T-helper 2 cell treated with Interferon-gamma antibody and Interleukin-4, amounts not matched to agents 5 μg/mL and 100 μg/mL, for 36 hours (primary cell): ENCODE measurements at regions not wholly inside any gene's neighbourhood (a gene's known extent, or its start where the extent isn't known, plus 50 kb on each side); places are given as distances from the start of the nearest gene placed in this dataset.
"Not testable (repeated sequence)": the region's sequence is repeated elsewhere in the genome, so short reads cannot be mapped to it uniquely, and the experiment has no call there.

Experiments
- DNase-seq: peaks from one replicate; pipeline ENCODE4 v3.0.0; 2021; ENCODE audit warnings: low spot score
- H3K27ac Mint-ChIP-seq: one replicate; pipeline ENCODE4 v1.8.0; 2021; ENCODE audit warnings: mild to moderate bottlenecking, mixed read lengths
- H3K27me3 Mint-ChIP-seq: one replicate; pipeline ENCODE4 v1.8.0; 2021; ENCODE audit warnings: low read depth, mixed read lengths
- H3K36me3 Mint-ChIP-seq: one replicate; pipeline ENCODE4 v1.8.0; 2021; ENCODE audit warnings: low read depth, mixed read lengths
- H3K4me1 Mint-ChIP-seq: one replicate; pipeline ENCODE4 v1.8.0; 2021; ENCODE audit warnings: low read depth, mixed read lengths
- H3K4me3 Mint-ChIP-seq: one replicate; pipeline ENCODE4 v1.8.0; 2022; ENCODE audit warnings: mild to moderate bottlenecking, moderate library complexity, mixed read lengths
- H3K9me3 Mint-ChIP-seq: one replicate; pipeline ENCODE4 v1.8.0; 2021; ENCODE audit warnings: mixed read lengths

GRCh38 chr18:76622651-76623050, 127.6 kb upstream of the ZNF516 start:
- Mint-ChIP-seq H3K9me3 (no peaks in the 10 kb centered on the region), H3K36me3 (no peaks in the 10 kb centered on the region), H3K4me3 (no peak overlapping the region), H3K27ac (no peak overlapping the region), H3K4me1 (peaks cover 6% of the 10 kb centered on the region), H3K27me3 (peaks cover 44% of the 10 kb centered on the region)
- no peak for DNase-seq

DNA sequence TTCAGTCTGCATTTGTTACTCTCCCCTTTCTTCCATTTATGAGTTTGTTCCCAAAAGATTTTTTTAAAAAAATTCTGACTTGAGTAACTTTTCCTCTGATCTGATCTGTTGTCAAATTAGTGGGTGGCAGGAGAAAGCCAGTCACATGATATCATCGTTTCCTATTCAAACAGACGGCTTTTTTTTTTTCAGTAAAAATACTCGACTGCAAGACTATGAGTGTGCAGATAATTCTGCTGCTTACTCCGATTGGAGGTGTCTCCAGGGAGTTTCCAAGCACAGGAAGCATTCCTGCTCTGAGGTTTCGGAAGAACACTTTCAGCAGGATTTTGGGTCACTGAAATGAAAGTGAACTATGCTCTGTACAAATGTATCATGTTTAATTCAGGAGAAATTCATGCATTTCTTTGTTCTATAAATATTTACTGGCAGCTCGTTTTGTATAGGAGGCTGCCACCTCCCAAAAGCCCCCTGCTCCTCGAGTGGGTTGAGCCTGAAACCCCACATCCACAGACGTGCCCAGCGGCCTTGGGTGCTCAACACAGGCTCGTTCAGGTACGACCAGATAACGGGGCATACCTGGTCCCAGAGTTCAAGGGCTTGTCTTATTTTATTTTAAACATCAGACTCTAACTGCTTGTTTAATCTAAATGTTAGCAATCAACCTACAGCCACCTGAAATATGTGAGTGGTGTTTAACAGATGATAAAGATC, 126.9 kb upstream of the ZNF516 start:
- H3K4me1 Mint-ChIP-seq, result peaks cover 6% of the 10 kb centered on the region
- H3K27me3 Mint-ChIP-seq, result peaks cover 45% of the 10 kb centered on the region
- no peaks in the 10 kb centered on the region for H3K9me3 Mint-ChIP-seq
- H3K4me3 Mint-ChIP-seq, result no peak overlapping the region
- no peak overlapping the region for H3K27ac Mint-ChIP-seq
- no peaks in the 10 kb centered on the region for H3K36me3 Mint-ChIP-seq
- DNase-seq, result no peak

- no peak for DNase-seq
- H3K4me3 Mint-ChIP-seq, result no peak overlapping the region
- H3K36me3 Mint-ChIP-seq, result no peaks in the 10 kb centered on the region
- H3K9me3 Mint-ChIP-seq, result no peaks in the 10 kb centered on the region
- H3K27me3 Mint-ChIP-seq, result peaks cover 45% of the 10 kb centered on the region
- peaks cover 6% of the 10 kb centered on the region for H3K4me1 Mint-ChIP-seq
- H3K27ac Mint-ChIP-seq, result no peak overlapping the region
Observed at GRCh38 chr18:76621226-76621625, 126.2 kb upstream of the ZNF516 start.

DNA sequence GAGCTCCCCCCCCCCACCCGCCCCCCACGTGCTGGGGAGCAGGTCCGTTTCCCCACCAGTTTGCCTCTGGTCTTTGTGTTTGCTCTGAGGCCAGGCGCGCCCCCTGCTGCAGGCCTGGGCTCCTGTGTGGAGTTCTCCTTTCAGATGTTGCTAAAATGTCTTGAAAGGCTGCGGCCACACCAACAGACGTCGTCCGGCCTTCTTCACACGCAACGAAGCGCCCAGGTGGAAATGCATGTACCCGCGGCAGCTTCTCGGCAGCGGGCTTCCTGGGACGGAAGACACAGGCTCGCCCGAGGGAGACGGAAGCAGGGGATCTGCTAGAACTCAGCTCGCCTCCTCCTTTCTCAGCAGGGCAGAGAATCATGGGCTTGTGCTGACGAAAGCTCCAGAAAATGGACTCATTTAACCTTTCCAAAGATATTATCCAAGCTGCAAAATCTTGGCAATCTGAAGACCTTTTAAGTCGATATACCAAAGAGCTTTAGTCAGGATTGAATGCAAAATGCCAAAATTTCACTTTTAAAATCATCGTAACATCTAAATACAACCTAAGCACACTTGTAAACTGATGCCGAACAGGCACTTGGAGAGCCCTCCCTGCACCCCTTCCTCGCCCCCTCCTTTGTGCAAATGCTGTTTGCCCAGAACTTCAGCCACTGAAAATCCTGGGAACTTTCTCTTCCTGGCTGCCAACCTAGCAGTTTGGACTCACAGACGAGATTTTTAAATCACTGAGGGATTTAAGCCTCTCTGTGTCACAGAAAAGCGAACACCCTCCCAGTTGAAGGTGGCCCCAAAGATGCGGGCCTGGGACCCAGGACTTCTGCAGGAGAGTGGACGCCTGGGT, 125.5 kb upstream of the ZNF516 start:
- Mint-ChIP-seq H3K4me3 (peak overlapping the region; percentile 39), H3K27ac (peak overlapping the region; percentile 26), H3K9me3 (no peaks in the 10 kb centered on the region), H3K4me1 (peaks cover 6% of the 10 kb centered on the region), H3K27me3 (peaks cover 45% of the 10 kb centered on the region), H3K36me3 (no peaks in the 10 kb centered on the region)
- peak; percentile 6 for DNase-seq

DNA sequence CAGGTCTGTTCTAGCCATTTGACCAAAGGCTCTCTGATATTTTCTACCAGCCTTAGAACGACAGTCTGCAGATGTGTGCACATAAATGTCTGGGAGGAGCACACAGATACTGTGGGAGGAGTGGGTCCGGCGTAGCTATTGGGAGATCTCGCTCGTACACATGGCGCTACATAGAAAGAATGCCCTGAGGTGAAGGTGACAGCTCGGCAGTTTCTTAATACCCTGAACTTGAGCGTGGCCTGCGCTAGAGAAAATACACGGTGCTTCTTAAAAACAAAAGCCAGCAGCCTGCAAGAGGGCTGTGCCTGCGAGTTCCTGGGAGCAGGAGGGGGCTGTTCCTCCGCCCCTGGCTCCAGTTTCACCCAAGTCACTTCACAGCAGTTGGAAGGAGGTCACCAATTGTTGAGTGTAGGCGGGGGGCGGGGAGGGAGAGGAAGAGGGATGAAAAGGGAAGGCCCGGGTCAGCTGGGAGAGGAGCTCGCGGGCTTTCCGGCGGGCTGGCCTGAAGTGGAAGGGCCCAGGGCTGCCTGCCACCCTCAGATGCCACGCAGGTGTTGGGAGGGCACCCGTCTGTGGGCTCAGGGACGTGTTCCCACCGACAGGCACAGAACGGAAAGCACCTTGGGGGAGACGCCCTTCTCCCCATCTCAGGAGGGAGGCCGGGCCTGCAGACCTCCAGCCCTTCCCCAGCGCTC, 124.7 kb upstream of the ZNF516 start:
- DNase-seq, result no peak
- no peaks in the 10 kb centered on the region for H3K9me3 Mint-ChIP-seq
- H3K27me3 Mint-ChIP-seq, result peaks cover 45% of the 10 kb centered on the region
- no peaks in the 10 kb centered on the region for H3K36me3 Mint-ChIP-seq
- H3K4me1 Mint-ChIP-seq, result peaks cover 6% of the 10 kb centered on the region
- H3K4me3 Mint-ChIP-seq, result peak overlapping the region; percentile 36
- no peak overlapping the region for H3K27ac Mint-ChIP-seq

DNA sequence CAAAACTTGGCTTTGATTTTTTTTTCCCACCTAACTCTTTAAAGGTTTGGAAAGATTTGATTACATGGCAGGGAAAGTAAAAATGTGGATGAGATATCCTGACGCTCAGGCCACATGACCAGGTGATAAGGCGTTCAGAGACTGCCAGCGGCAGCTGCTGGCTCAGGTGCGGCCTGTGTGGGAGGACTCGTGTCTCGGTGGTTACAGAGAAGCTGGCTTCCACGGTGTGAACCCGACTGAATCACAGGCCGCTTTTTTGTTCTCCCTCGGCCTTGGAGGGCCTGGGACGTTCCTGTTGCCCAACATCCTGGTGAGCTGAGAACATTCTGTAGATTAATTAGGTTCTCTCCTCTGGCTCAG, 124.2 kb upstream of the ZNF516 start:
- Mint-ChIP-seq H3K4me3 (no peak overlapping the region), H3K27ac (no peak overlapping the region), H3K4me1 (peaks cover 6% of the 10 kb centered on the region), H3K36me3 (no peaks in the 10 kb centered on the region), H3K9me3 (no peaks in the 10 kb centered on the region), H3K27me3 (peaks cover 45% of the 10 kb centered on the region)
- no peak for DNase-seq

- H3K9me3 Mint-ChIP-seq, result no peaks in the 10 kb centered on the region
- no peak for DNase-seq
- H3K27ac Mint-ChIP-seq, result no peak overlapping the region
- no peak overlapping the region for H3K4me3 Mint-ChIP-seq
- H3K27me3 Mint-ChIP-seq, result peaks cover 42% of the 10 kb centered on the region
- no peaks in the 10 kb centered on the region for H3K36me3 Mint-ChIP-seq
- peaks cover 6% of the 10 kb centered on the region for H3K4me1 Mint-ChIP-seq
Observed at GRCh38 chr18:76618721-76619120, 123.7 kb upstream of the ZNF516 start.

- Mint-ChIP-seq H3K4me3 (no peak overlapping the region), H3K27me3 (peaks cover 24% of the 10 kb centered on the region), H3K27ac (no peak overlapping the region), H3K36me3 (no peaks in the 10 kb centered on the region), H3K4me1 (peaks cover 4% of the 10 kb centered on the region), H3K9me3 (no peaks in the 10 kb centered on the region)
- no peak for DNase-seq
Observed at GRCh38 chr18:76616373-76616772, 121.3 kb upstream of the ZNF516 start.

DNA sequence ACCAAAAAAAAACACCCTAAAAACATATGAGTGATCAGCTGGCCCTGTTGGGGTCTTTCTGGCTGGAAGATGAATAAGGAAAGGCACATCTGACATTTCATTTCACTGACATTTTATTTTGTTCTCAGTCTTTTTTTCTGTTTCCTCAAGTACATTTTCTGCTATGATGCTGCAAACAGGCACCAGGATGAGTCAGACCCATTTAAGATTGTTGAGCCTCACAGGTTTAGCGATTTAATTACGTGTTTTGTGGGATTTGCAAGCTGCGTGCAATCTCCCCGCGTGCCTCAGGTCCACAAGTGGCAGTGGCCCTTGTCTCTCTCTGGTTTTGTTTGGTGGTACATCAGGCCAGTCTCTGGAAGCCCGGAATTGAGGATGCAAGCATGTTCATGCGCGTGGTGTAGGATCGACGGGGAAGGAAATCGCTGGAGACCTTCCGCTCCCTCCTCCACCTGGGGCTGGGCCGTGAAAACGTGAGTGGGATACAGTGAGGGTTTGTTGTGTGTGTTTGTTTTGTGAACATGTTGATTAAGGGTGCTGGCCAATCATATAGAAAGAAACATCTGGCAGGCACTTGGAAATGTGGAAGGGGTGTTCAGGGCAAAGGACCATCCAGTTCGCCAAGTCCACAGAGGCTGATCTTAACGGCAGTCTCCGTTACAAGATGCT, 120.2 kb upstream of the ZNF516 start:
- DNase-seq, result no peak
- Mint-ChIP-seq H3K4me1 (peaks cover under 1% of the 10 kb centered on the region), H3K4me3 (no peak overlapping the region), H3K9me3 (no peaks in the 10 kb centered on the region), H3K27me3 (peaks cover 14% of the 10 kb centered on the region), H3K36me3 (no peaks in the 10 kb centered on the region), H3K27ac (no peak overlapping the region)

GRCh38 chr18:76613755-76614120, 118.7 kb upstream of the ZNF516 start:
- H3K4me3 Mint-ChIP-seq, result no peak overlapping the region
- H3K27me3 Mint-ChIP-seq, result peaks cover 6% of the 10 kb centered on the region
- DNase-seq, result no peak
- H3K36me3 Mint-ChIP-seq, result no peaks in the 10 kb centered on the region
- H3K27ac Mint-ChIP-seq, result no peak overlapping the region
- H3K9me3 Mint-ChIP-seq, result no peaks in the 10 kb centered on the region
- no peaks in the 10 kb centered on the region for H3K4me1 Mint-ChIP-seq

DNA sequence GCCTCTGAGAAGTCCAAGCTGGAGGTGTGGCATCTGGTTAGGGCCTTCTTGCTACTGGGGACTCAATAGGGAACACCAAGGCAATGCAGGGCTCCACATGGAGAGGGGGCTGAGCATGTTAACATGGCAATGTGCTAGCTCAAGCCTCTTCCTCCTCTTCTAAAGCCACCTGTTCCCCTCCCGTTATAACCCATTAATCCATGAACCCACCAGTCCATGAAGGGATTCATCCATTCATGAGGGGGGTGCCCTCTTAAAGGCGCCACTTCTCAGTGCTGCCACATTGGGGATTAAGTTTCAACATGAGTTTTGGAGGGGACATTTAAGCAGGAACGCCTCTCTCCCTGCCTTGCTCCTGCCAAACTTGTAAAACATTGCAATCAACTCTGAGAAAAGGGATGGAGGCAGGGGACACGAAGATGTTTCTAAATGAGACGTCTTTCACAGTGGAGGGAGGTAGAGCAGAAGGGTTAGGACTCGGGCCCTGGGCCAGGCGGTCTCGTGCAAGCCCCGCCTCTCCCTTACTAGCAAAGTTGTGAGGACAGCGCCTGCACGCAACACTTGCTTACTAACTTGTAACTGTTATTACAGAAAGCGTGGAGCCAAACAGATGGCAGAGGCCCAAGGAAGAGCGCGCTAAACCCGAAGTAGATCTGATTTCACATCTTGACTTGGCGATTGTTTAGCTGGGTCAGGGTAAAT, 118.2 kb upstream of the ZNF516 start:
- peaks cover 3% of the 10 kb centered on the region for H3K27me3 Mint-ChIP-seq
- H3K9me3 Mint-ChIP-seq, result no peaks in the 10 kb centered on the region
- DNase-seq, result no peak
- no peaks in the 10 kb centered on the region for H3K36me3 Mint-ChIP-seq
- H3K4me3 Mint-ChIP-seq, result no peak overlapping the region
- no peaks in the 10 kb centered on the region for H3K4me1 Mint-ChIP-seq
- no peak overlapping the region for H3K27ac Mint-ChIP-seq

- not testable (repeated sequence) for H3K36me3 Mint-ChIP-seq, H3K9me3 Mint-ChIP-seq, H3K27ac Mint-ChIP-seq, DNase-seq, H3K27me3 Mint-ChIP-seq, H3K4me1 Mint-ChIP-seq, H3K4me3 Mint-ChIP-seq
Observed at GRCh38 chr18:76611750-76612045, 116.7 kb upstream of the ZNF516 start.

DNA sequence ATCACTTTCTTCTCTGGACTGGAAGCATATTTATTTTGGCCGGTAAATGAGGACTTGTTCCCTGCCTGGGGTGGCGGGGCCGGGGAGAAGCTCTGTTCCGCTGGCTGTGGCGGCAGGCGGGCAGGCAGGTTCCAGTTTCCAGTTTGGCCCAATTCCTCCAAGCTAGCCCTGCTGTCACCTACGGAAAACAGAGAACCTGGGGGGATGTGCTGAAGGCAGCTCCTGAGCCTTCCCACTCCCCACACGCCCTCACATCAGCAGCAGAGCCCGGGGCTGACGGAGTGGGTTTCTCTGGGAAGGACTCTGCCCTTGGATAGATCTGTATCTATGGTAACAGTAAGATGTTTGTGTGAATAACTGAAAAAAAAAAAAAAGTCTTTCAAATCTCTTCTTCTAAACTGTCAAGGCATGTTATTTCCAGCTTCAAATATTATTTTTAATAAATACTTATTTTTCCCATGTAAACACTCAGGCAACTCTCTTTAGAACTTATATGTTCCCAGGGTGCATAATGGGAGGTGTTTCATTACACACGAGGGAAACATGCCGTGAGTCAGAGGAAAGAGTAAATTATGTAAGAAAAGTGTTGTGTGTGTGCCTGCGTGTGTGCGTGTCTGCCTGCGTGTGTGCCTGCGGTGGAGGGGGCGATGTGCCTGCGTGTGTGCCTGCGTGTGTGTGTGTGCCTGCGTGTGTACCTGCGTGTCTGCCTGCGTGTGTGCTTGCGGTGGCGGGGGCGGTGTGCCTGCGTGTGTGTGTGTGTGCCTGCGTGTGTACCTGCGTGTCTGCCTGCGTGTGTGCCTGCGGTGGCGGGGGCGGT, 116.1 kb upstream of the ZNF516 start:
- H3K27me3 Mint-ChIP-seq, result no peaks in the 10 kb centered on the region
- H3K4me3 Mint-ChIP-seq, result no peak overlapping the region
- DNase-seq, result no peak
- no peaks in the 10 kb centered on the region for H3K36me3 Mint-ChIP-seq
- H3K9me3 Mint-ChIP-seq, result no peaks in the 10 kb centered on the region
- H3K27ac Mint-ChIP-seq, result no peak overlapping the region
- H3K4me1 Mint-ChIP-seq, result no peaks in the 10 kb centered on the region
